HepG2 (cell line): ENCODE measurements at regions not wholly inside any gene's neighbourhood (a gene's known extent, or its start where the extent isn't known, plus 50 kb on each side); places are given as distances from the start of the nearest gene placed in this dataset.

Experiments used
- ATAC-seq: fragments of 200-7000 bp; cut with Tn5 transposase; 3 replicates; pipeline ENCODE4 v1.9.1; 2020; ENCODE audit warnings: mild to moderate bottlenecking, moderate library complexity
- BruUV-seq: library from RNA; stranded (reverse); fragments of 400-500 nt; replicated peaks from 2 replicates; lab custom pipeline; 2021; lab: Mats Ljungman, UMichigan
- CTCF ChIA-PET: fragments of 300-600 bp; formaldehyde crosslinking; extraction: SDS; loops from one replicate; lab custom pipeline; 2021; ENCODE audit warnings: low total read pairs, inconsistent platforms, low intra/inter-chr PET ratio; lab: Yijun Ruan, JAX
- POLR2A ChIA-PET: fragments of 350-600 bp; sonication (Branson Sonifier 250); formaldehyde crosslinking; loops from one replicate; lab custom pipeline; 2020; ENCODE audit warnings: antibody characterized with exemption, inconsistent platforms; lab: Yijun Ruan, JAX
- DNase-seq: peaks from one replicate; pipeline ENCODE4 v3.0.0-alpha.2; 2015; ENCODE audit warnings: low spot score
- FAIRE-seq: peaks from 3 replicates; lab custom pipeline; 2011; peaks lifted over from hg19 to GRCh38; lab: Jason Lieb, UNC
- H2AFZ ChIP-seq: one replicate; pipeline ENCODE4 v1.6.1; 2011; ENCODE audit warnings: low read length, inconsistent platforms
- H3K27ac ChIP-seq: fragments of 300-600 bp; 3 replicates; pipeline ENCODE4 v1.8.0; 2011; ENCODE audit warnings: mixed run types, mild to moderate bottlenecking, mixed read lengths, low read length, inconsistent platforms; ENCODE audit not compliant: insufficient read depth; ENCODE audit errors: extremely low read length
- H3K27me3 ChIP-seq, 2 experiments: fragments of 200-600 bp in 1 of 2; 2 replicates in 1 of 2; 3 replicates in 1 of 2; pipeline versions ENCODE4 v1.6.0 to v1.8.0; 2011; ENCODE audit warnings: low read length in 2 of 2, mild to moderate bottlenecking in 2 of 2, moderate library complexity in 2 of 2, inconsistent platforms in 1 of 2; ENCODE audit not compliant: insufficient read depth in 2 of 2, control insufficient read depth in 1 of 2
- H3K36me3 ChIP-seq, 2 experiments: fragments of 200-600 bp in 1 of 2; replicated peaks in 1 of 2; 2 replicates in 1 of 2; 3 replicates in 1 of 2; pipeline versions ENCODE4 v1.5.1 to v1.8.0; 2011; ENCODE audit warnings: low read length in 2 of 2, inconsistent platforms in 1 of 2; ENCODE audit not compliant: insufficient read depth in 2 of 2, control insufficient read depth in 1 of 2
- H3K4me1 ChIP-seq: 2 replicates; pipeline ENCODE4 v1.5.1; 2012; ENCODE audit warnings: low read length, inconsistent platforms; ENCODE audit not compliant: insufficient read depth
- H3K4me2 ChIP-seq: 2 replicates; pipeline ENCODE4 v1.6.0; 2011; ENCODE audit warnings: low read depth, low read length, inconsistent platforms
- H3K4me3 ChIP-seq, 3 experiments: fragments of 200-600 bp in 1 of 3; sonication (generic), shearing (Covaris generic) in 1 of 3; replicated peaks in 1 of 3; 2 replicates each; pipeline ENCODE4 v1.5.1; 2011 to 2016; ENCODE audit warnings: low read length in 3 of 3, inconsistent platforms in 2 of 3, low read depth in 2 of 3, mild to moderate bottlenecking in 2 of 3, control low read depth in 1 of 3, mixed read lengths in 1 of 3; ENCODE audit not compliant: insufficient read depth in 1 of 3
- H3K79me2 ChIP-seq: one replicate; pipeline ENCODE4 v1.6.1; 2011; ENCODE audit warnings: low read length, inconsistent platforms; ENCODE audit not compliant: insufficient read depth
- H3K9ac ChIP-seq: 2 replicates; pipeline ENCODE4 v1.6.0; 2011; ENCODE audit warnings: mild to moderate bottlenecking, low read depth, low read length, inconsistent platforms; ENCODE audit not compliant: insufficient read depth
- H3K9me3 ChIP-seq: 2 replicates; pipeline ENCODE4 v1.5.1; 2012; ENCODE audit warnings: mild to moderate bottlenecking, low read length
- H4K20me1 ChIP-seq: 2 replicates; pipeline ENCODE4 v1.6.0; 2011; ENCODE audit warnings: inconsistent platforms, mild to moderate bottlenecking, low read length, moderate library complexity; ENCODE audit not compliant: insufficient read depth
- ESRRA ChIP-seq: sonication (generic); formaldehyde crosslinking; IDR thresholded peaks from 2 replicates; pipeline ENCODE4 v1.5.1; 2020; ENCODE audit warnings: mild to moderate bottlenecking, low read depth, missing genetic modification reagents
- GFI1 ChIP-seq: sonication (generic); formaldehyde crosslinking; IDR thresholded peaks from 2 replicates; pipeline ENCODE4 v1.5.0; 2020; ENCODE audit warnings: missing genetic modification reagents, mild to moderate bottlenecking, borderline replicate concordance
- GLI4 ChIP-seq: sonication (generic); formaldehyde crosslinking; IDR thresholded peaks from 2 replicates; pipeline ENCODE4 v1.5.1; 2020; ENCODE audit warnings: missing genetic modification reagents, mild to moderate bottlenecking, moderate library complexity, borderline replicate concordance
- TEAD2 ChIP-seq: sonication (generic); formaldehyde crosslinking; IDR thresholded peaks from 2 replicates; pipeline ENCODE4 v1.9.0; 2021; ENCODE audit warnings: missing genetic modification reagents
- TGIF2 ChIP-seq: IDR thresholded peaks from 2 replicates; pipeline ENCODE4 v1.6.1; 2016; ENCODE audit warnings: control low read depth, missing compliant biosample characterization
- THAP11 ChIP-seq: IDR thresholded peaks from 2 replicates; pipeline ENCODE4 v1.6.1; 2016; ENCODE audit warnings: missing biosample characterization, missing genetic modification reagents
- ZNF484 ChIP-seq: sonication (generic); formaldehyde crosslinking; IDR thresholded peaks from 2 replicates; pipeline ENCODE4 v1.5.1; 2020; ENCODE audit warnings: mild to moderate bottlenecking, low read depth, missing genetic modification reagents, borderline replicate concordance
- WGBS: methylation state at CpG from one replicate; pipeline ENCODE4 v1.1.6; 2017; ENCODE audit warnings: low lambda C conversion rate; 5-methylcytosine and 5-hydroxymethylcytosine counted together
- in situ Hi-C: cut with HindIII; loops from 2 replicates; pipeline ENCODE4 v1.10.0; 2017; ENCODE audit warnings: low pct_unique_long_range_greater_than_20kb; ENCODE audit not compliant: extremely low pct_ligation_motif_present
- intact Hi-C: fragments of 100-400 bp; cut with micrococcal nuclease; formaldehyde crosslinking; loops from one replicate; pipeline ENCODE4 v1.10.0; 2022; ENCODE audit not compliant: unreplicated experiment
- TF ChIP-seq, protein P1 (sequence below): sonication (generic); formaldehyde crosslinking; IDR thresholded peaks from 2 replicates; pipeline ENCODE4 v1.5.1; 2020; ENCODE audit warnings: mild to moderate bottlenecking, missing genetic modification reagents, borderline replicate concordance
- TF ChIP-seq, protein P2 (sequence below): sonication (generic); formaldehyde crosslinking; IDR thresholded peaks from 2 replicates; pipeline ENCODE4 v1.8.1; 2023; ENCODE audit warnings: missing genetic modification reagents, inconsistent platforms, borderline replicate concordance
- TF ChIP-seq, protein P3 (sequence below): sonication (generic); formaldehyde crosslinking; IDR thresholded peaks from 2 replicates; pipeline ENCODE4 v1.9.0; 2021; ENCODE audit warnings: missing genetic modification reagents, borderline replicate concordance
- TF ChIP-seq, protein P4 (sequence below): IDR thresholded peaks from 2 replicates; pipeline ENCODE4 v1.6.1; 2012; ENCODE audit warnings: inconsistent platforms

DNA sequence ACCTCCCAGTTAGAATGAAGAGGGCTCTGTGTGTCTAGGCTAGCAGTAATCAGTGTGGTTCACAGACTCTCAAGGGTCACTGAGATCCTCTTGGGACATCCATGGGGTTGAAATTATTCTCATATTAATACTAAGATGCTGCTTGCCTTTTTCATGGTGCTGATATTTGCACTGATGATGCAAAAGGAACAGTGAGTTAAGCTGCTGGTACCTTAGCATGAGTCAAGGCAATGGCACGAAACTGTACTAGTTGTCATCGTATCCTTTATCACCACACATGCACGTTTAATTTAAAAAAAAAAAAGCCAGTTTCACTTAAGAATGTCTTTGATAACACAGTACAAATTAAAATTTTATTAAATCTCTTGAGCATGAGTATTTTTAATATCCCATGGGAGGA is 151.9 kb upstream of the TANK start (continued):
- no peak for TF ChIP-seq TEAD2 (CRISPR knock-in tag)
- TF ChIP-seq GLI4 (CRISPR knock-in tag): no peak
- TF ChIP-seq, protein P1, sequence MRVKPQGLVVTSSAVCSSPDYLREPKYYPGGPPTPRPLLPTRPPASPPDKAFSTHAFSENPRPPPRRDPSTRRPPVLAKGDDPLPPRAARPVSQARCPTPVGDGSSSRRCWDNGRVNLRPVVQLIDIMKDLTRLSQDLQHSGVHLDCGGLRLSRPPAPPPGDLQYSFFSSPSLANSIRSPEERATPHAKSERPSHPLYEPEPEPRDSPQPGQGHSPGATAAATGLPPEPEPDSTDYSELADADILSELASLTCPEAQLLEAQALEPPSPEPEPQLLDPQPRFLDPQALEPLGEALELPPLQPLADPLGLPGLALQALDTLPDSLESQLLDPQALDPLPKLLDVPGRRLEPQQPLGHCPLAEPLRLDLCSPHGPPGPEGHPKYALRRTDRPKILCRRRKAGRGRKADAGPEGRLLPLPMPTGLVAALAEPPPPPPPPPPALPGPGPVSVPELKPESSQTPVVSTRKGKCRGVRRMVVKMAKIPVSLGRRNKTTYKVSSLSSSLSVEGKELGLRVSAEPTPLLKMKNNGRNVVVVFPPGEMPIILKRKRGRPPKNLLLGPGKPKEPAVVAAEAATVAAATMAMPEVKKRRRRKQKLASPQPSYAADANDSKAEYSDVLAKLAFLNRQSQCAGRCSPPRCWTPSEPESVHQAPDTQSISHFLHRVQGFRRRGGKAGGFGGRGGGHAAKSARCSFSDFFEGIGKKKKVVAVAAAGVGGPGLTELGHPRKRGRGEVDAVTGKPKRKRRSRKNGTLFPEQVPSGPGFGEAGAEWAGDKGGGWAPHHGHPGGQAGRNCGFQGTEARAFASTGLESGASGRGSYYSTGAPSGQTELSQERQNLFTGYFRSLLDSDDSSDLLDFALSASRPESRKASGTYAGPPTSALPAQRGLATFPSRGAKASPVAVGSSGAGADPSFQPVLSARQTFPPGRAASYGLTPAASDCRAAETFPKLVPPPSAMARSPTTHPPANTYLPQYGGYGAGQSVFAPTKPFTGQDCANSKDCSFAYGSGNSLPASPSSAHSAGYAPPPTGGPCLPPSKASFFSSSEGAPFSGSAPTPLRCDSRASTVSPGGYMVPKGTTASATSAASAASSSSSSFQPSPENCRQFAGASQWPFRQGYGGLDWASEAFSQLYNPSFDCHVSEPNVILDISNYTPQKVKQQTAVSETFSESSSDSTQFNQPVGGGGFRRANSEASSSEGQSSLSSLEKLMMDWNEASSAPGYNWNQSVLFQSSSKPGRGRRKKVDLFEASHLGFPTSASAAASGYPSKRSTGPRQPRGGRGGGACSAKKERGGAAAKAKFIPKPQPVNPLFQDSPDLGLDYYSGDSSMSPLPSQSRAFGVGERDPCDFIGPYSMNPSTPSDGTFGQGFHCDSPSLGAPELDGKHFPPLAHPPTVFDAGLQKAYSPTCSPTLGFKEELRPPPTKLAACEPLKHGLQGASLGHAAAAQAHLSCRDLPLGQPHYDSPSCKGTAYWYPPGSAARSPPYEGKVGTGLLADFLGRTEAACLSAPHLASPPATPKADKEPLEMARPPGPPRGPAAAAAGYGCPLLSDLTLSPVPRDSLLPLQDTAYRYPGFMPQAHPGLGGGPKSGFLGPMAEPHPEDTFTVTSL: no peak

DNA sequence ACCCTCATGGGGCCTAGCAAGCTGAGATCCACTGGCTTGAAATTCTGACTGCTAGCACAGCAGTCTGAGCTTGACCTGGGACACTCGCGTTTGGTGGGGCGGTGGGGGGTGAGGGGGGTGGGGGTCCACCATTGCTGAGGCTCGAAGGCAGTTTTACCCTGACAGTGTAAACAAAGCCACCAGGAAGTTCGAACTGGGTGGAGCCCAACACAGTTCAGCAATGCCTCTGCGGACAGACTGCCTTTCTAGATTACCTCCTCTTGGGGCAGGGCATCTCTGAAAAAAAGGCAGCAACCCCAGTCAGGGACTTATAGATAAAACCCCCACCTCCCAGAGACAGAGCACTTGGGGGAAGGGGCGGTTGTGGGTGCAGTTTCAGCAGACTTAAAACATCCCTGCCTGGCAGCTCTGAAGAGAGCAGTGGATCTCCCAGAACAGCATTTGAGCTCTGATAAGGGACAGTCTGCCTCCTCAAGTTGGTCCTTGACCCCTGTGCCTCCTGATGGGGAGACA is 149.7 kb upstream of the TANK start:
- Histone ChIP-seq H4K20me1 (no peaks in the 10 kb centered on the region), H3K4me1 (peaks cover 10% of the 10 kb centered on the region; the same call in 1 of the 2 replicates), H3K4me3 (no peak overlapping the region), H3K4me2 (no peak overlapping the region; the same call in 1 of the 2 replicates), H2AFZ (no peak overlapping the region), H3K27ac (no peak overlapping the region), H3K9ac (no peak overlapping the region), H3K79me2 (no peaks in the 10 kb centered on the region), H3K9me3 (no peaks in the 10 kb centered on the region), H3K36me3 (no peaks in the 10 kb centered on the region), H3K27me3 (no peaks in the 10 kb centered on the region)
- in situ Hi-C loops (no loop called here), intact Hi-C loops (no loop called here)
- WGBS: 4% methylated on average over 4 of the region's 7 CpGs
- CTCF ChIA-PET: no interaction called here
- POLR2A ChIA-PET: no interaction called here
- no TSS peak for BruUV-seq
- peak; percentile 79 for ATAC-seq
- FAIRE-seq: no peak
- DNase-seq: no peak
- TF ChIP-seq ESRRA (no peak), THAP11 (CRISPR knock-in tag) (no peak), TGIF2 (CRISPR knock-in tag) (no peak), ZNF484 (CRISPR knock-in tag) (no peak), GFI1 (CRISPR knock-in tag) (no peak)
- TF ChIP-seq, protein P2, sequence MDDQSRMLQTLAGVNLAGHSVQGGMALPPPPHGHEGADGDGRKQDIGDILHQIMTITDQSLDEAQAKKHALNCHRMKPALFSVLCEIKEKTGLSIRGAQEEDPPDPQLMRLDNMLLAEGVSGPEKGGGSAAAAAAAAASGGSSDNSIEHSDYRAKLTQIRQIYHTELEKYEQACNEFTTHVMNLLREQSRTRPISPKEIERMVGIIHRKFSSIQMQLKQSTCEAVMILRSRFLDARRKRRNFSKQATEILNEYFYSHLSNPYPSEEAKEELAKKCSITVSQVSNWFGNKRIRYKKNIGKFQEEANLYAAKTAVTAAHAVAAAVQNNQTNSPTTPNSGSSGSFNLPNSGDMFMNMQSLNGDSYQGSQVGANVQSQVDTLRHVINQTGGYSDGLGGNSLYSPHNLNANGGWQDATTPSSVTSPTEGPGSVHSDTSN (CRISPR knock-in tag): no peak
- TF ChIP-seq, protein P3, sequence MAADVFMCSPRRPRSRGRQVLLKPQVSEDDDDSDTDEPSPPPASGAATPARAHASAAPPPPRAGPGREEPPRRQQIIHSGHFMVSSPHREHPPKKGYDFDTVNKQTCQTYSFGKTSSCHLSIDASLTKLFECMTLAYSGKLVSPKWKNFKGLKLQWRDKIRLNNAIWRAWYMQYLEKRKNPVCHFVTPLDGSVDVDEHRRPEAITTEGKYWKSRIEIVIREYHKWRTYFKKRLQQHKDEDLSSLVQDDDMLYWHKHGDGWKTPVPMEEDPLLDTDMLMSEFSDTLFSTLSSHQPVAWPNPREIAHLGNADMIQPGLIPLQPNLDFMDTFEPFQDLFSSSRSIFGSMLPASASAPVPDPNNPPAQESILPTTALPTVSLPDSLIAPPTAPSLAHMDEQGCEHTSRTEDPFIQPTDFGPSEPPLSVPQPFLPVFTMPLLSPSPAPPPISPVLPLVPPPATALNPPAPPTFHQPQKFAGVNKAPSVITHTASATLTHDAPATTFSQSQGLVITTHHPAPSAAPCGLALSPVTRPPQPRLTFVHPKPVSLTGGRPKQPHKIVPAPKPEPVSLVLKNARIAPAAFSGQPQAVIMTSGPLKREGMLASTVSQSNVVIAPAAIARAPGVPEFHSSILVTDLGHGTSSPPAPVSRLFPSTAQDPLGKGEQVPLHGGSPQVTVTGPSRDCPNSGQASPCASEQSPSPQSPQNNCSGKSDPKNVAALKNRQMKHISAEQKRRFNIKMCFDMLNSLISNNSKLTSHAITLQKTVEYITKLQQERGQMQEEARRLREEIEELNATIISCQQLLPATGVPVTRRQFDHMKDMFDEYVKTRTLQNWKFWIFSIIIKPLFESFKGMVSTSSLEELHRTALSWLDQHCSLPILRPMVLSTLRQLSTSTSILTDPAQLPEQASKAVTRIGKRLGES: no peak
- TF ChIP-seq, protein P4, sequence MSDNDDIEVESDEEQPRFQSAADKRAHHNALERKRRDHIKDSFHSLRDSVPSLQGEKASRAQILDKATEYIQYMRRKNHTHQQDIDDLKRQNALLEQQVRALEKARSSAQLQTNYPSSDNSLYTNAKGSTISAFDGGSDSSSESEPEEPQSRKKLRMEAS: no peak
